Inflammatory macrophage (primary cell): ENCODE measurements at regions not wholly inside any gene's neighbourhood (a gene's known extent, or its start where the extent isn't known, plus 50 kb on each side); places are given as distances from the start of the nearest gene placed in this dataset.

Experiments used
- DNase-seq, 2 donors: peaks; one replicate each; pipeline ENCODE4 v3.0.0-alpha.2; 2020 to 2022

DNA sequence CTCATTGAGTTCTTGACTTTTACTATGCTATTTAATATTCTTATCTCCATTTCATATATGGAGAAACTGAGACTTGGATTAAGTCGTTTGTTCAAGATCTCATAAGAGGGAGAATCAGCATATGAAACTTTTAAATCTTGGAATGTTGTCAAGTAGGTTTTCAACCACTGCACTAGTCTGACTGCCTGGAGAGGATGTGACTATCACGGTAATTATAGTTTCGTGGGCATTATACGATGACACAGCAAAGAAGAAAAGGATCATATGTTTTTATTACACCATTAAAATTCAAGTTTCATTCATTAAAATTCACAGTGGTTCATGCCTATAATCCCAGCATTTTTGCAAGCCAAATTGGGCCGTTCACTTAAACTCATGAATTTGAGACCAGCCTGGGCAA, 555.2 kb downstream of the SLITRK1 start:
- DNase-seq = no peak

DNA sequence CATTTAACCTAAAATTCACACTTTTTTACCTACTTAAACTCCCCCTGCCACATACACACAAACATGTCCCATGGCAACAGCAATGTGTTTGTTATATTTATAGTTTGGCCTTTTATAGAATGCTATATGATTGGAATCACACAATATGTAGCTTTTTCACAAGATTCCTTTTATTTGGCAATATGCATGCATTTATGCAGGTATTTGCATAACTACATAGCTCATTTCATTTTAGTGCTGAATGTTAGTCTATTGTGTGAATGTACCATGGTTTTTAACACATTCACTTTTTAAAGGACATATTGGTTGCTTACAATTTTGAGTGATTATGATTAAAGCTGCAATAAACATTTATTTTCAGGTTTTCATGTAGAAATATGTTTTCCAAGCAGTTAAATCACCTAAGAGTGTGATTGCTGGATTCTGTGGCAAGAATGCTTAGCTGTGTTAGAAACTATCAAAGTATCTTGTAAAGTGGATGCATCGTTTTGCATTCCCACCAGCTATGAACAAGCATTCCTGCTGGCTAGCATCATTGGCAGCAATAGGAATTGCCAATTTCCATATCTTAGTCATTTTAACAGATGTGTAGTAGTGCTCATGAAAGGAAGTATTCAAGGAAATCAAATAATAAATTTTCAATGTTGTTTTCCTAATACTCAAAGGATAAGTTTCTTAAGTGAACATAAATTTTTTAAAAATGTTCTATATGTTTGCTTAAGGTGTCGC, 557.0 kb downstream of the SLITRK1 start:
- DNase-seq = no peak

DNA sequence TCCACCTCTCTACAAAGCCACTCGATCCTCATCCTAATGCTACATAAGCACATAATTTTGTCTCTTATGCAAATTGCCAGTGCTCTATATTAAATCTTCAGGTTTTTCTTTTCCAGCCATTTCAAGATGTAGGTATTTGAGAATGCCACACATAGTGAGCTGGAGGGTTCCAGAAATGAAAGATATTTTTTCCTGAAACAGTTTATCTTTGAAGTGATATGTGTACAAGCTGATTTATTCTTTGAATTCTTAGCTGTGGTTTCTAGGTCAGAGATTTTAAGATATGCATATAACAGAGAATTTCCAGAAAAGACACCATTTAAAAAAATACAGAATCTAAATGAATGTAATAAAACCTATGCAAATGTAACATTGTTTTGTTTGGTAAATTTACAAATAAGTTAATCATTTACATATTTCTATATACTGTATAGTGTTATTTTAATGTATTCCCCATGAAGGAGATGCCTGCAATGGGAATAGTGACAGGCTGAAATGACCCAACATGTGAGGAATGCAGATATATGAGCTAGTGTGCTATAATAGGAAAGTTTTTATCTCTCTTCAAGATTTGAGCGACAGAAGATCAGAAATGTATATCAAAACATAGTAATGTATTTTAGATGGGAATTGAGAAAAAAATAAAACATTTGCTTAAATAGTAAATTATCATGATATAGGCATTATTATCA, 570.2 kb downstream of the SLITRK1 start:
- DNase-seq = no peak

DNA sequence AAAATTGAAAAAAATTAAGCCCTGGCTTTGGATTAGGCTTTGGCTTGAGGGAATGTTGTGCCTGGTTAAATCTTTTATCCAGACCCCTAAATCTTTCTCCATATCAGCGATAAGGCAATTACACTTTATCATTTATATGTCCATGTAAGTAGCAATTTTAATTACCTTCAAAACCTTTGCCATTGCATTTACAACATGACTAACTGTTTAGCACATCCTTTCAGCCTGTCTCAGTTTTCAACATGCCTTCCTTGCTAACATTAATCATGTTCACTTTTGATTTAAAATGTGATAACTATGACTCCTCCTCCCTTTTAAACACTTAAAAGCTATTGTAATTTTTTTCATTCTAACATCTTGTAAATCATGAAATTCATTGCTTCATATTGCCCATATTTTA, 583.7 kb downstream of the SLITRK1 start:
- DNase-seq = no peak

DNA sequence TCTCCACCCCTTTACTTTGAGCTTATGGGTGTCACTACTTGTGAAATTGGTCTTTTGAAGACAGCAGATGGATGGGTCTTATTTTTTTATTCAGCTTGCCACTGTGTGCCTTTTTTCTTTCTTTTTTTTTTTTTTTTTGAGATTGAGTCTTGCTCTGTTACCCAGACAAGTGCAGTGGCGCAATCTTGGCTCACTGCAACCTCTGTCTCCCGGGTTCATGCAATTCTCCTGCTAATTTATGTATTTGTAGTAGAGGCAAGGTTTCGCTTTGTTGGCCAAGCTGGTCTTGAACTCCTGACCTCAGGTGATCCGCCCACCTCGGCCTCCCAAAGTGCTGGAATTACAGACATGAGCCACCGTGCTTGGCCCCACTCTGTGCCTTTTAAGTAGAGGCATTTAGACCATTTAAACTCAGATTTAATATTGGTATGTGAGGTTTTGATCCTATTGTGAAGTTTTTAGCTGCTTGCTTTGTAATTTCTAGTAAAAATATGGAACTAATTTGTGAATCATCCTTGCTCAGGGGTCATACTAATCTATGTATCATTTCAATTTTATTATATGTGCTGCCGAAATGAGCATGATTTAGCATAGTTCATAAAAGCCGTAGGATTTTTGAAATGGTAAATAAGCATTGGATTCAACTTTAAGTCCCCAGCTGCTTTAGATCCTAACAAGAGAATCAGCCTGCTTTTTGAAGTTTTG, 584.5 kb downstream of the SLITRK1 start:
- no peak for DNase-seq

DNA sequence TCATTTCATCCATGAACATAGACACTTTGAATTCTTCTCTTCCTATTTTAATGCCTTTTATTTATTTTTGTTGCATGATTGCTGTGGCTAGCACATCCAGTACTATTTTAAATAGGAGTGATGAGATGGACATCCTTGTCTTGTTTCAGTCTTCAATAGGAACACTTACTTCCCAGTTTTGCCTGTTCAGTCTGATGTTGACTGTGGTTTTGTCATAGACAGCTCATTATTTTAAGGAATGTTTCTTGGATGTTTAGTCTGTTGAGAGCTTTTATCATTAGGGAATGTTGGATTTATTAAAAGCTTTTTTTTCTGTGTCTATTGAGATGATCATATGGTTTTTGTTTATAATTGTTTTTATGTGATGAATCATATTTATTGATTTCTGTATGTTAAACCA, 586.6 kb downstream of the SLITRK1 start:
- no peak for DNase-seq

DNA sequence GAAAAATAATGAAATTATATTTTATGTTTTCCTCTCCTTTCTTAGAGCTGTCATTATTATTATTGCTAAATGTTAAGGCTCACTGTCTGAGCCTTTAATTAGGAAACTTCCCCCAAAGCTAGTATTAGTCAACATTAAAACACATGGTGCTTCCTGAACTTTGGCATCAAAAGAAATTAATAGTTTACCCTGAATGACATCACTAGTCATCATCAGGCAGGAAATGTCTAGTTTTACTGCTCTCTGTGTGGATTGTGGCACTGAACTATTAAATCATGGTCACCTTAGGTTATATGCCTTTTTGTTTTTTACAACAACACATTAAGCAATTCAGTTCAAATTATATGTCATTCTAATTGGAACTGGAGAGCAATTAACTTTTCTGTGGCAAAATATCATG, 595.5 kb downstream of the SLITRK1 start:
- DNase-seq = no peak

DNA sequence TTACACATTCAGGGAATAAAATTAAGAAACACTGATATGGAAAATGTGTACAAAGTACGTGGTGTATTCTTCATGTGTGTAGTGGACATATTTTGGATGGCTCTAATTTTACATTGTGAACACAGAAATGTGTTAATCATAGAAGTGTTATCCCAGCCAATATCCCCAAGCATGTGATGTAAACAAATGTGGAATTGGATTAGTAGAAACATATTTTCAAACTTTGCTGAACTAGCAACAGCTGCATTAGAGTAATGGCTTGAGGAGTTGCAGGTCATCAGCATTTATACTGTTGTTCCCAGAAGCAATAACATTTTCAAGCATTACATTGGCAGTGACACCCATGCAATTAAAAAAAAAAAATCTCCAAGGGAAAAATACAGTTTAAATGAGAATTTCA, 600.6 kb downstream of the SLITRK1 start:
- no peak for DNase-seq

DNA sequence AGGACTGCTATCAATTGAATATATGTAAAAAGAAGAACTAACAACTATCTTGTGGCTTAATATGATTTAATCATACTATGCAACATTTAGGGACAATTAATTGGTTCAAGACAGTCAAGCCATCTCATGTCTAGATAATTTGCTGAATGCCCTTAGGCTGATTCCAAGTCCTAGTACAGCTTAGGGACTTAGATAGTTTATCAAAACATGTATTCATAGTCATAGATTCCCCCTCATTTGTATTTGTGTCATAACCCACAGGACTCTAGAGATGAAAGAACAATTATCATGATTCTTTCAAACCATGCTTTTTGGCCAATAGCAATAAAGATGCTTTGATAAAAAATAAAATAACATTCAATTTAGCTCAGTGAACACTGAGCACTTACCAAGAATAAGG, 607.6 kb downstream of the SLITRK1 start:
- no peak for DNase-seq

DNA sequence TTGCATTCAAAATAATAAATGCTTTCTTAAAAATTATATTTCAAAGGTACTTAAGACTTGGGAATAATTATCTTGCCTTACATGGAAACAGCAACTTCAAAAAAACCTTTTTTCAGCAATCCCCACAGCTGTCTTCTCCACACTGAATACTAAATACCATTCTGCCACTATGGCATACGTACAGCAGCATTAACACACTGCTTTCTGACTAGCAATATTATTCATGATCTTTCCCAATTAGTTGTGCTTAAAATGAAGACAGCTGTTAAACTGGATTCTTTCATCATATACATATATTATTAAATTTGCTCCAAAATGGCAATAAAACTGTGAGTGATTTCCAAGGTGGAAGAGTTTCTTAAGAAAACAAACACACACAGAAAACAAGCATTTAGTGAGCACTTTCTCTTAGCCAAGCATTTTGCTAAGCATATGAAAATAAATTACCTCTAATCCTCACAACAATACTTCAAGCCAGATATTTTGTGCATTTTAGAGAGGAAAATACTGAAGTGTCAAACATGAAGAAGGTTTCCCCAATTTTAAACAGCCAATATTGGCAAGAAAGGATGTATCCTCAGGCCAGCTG, 609.5 kb downstream of the SLITRK1 start:
- DNase-seq = no peak

DNA sequence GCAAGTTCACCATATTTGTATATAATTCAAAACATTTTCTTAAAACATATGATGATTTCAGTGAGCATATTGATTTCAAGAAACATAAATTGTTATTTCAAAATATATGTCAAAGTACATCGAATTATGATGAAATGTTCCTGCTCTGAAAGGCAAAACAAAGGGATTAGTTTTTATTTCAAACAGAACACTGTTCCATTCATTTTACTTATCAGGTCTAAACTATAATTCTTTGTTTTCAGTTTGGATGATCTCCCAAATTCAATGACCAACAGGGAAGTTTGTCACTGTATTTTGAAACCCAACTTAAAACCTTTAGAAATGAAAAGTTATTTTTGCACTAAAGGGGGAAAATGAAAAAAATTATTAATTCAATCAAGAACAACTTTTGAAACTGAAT, 610.2 kb downstream of the SLITRK1 start:
- no peak for DNase-seq

DNA sequence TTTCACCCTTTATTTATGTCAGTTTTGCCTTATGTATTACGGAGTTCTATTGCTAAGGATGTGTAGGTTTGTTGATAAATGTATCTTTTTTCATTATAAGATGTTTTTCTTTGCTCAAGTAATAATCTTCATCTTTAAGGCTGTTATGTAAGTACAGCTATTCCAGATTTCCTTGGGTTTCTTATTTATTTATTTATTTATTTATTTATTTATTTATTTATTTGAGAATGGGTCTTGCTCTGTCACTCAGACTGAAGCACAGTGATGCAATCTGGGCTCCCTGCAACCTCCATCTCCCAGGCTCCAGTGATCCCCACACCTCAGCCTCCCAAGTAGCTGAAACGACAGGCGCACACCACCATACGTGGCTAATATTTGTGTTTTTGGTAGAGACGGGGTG, 617.0 kb downstream of the SLITRK1 start:
- DNase-seq = no peak

DNA sequence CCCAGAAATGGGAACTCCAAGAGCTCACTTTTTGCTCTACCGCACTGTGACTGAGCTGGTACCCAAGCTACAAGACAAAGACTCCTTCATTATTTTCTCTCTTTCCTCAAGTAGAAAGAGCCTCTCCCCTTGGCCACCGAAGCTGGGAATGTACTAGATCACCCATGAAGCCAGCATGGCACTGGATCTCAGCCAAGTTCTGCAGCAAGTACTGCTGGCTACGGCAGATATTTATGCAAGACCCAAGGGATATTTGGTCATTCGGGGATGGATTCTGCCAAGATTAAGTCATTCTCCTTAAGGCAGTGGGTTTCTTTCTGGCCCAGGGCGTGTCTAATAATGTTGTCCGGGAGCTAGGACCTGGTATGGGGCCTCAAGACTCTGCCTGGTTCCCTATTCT, 633.5 kb downstream of the SLITRK1 start:
- DNase-seq = no peak

DNA sequence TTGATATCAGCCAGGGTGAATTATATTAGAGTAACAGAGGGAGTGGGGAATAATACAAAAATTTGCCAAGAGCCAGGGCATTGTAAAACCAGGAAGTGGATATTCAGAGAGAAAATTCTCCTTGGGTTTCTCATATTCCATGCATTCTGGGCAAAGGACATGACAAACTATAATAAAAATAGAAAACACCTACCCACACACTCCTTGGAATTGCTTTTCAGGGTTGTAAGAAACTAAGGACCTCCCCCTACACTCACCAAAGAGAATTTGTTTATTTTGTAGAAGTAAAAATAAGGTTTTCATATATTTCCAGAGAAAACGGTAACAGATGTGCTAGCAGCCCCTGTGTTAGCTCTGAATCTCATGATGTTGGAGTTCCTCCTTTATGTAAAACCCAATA, 649.6 kb downstream of the SLITRK1 start:
- DNase-seq = no peak

DNA sequence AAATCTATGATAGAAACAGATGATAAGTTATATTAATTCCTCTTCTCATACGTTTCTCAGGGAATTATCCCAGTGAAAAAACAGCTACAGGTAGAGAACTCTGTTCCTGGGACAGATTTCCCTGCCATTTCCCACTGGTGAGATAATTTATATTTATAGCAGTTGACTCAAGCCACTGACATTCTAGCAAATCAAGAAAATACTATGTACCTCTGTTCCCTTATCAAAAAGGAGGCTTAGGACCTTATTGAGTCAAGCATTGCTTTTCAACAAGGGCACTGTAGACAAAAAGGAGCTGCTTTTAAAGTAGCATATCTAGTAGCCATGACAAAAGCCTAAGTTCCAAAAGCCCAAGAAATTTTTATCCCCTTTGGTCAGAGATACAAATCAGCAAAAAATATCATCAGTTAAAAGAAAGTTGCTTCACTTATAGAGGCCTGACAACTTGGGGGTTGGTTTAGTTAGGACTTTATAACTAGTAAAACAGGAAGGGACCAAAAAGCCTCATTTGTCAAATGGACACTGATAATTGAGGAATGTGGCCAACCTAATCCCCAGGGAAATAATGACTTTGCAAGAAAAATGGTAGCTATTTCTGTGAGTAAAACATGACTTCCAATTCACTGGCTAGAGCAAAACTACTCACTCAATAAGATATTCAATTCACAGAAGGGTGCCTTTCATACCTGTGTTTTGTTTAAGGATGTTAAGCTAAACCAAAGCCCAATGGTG, 652.5 kb downstream of the SLITRK1 start:
- no peak for DNase-seq

DNA sequence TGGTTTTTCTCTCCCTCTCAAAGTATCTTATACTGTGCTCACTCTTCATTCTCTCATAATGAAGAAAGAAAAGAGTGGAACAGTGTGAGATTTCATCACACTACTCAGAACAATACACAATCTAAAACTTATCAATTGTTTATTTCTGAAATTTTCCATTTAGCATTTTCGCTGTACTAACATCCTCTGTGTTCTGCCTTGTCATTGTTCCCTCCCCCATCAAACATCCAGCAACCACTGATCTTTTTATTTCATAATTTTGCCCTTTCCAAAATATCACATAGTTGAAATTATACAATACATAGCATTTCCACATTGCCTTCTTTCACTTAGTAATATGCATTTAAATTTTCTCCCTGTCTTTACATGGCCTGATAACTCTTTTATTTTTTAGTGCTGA, 658.7 kb downstream of the SLITRK1 start:
- no peak for DNase-seq

DNA sequence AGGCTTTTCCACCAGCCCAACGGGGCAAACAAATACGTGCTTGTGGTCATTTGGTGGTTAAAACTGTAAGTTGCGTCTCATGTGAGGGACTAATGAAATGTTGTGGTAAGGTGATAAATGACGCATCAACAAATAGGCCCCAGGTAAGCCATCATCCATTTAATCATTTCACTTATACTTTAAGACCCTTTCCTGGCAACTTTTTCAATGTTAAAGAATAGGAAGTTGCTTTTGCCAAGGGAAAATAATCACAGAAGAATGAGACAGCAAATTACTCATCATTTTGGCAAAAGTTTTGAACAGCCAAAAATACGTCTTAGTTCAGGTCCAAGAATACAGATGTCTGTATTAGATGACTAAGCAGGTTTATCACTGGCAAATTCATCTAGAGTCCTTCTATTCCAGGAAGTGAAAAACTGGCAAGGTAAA, 660.4 kb downstream of the SLITRK1 start:
- no peak for DNase-seq

DNA sequence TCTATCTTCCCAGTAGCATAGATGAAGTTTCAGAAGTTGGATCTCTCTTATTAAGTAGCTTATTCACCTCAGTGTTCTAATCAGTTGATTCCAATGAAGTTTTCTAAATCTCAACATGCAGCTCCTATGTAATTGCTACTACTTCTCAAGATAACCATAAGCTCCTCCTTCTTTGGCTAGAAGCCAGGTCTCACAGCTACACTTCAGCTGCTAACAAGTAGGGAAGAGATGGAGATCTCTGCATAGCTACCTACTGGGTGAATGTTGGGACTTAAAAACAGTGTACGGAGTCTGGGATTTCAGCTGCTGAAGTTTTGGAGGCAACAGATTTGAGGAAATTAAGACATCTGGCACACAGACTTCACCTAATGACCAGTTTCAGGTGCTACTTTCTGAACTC, 661.0 kb downstream of the SLITRK1 start:
- DNase-seq = no peak

DNA sequence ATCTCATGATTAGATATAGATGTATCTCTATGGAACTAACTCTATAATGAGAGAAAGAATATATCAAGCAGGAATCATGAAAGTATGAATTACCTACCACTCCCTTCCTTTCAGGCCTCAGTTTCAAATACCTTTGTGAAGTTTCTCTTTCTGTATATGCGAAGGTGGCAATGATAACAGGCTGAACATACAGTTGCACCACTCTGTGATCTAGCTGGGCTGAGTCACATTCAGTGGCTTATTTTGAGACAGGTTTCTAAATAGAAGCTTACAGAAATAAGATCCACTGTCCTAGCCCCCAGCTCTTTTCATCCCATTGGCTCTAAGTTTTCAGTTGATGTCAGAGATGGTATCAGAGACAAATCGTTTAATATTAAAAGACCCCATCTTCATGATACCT, 662.0 kb downstream of the SLITRK1 start:
- no peak for DNase-seq

DNA sequence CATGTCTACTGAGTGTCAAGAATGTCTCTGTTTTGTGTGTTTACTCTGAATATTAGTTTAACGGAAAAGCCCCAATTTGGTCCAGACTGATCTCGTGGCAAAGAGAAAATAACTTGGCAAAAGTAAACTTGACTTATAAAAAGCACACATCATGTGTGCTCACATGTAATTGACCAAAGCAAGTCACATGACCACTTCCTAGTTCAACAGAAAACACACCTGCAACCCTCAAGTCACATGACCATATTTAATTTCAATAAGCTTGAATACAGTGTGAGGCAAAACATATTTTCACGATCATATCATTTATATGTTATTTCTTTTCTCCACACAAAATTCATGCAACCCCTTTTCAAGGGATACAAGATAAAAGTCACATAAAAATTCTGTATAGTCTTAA, 662.4 kb downstream of the SLITRK1 start:
- DNase-seq = no peak

DNA sequence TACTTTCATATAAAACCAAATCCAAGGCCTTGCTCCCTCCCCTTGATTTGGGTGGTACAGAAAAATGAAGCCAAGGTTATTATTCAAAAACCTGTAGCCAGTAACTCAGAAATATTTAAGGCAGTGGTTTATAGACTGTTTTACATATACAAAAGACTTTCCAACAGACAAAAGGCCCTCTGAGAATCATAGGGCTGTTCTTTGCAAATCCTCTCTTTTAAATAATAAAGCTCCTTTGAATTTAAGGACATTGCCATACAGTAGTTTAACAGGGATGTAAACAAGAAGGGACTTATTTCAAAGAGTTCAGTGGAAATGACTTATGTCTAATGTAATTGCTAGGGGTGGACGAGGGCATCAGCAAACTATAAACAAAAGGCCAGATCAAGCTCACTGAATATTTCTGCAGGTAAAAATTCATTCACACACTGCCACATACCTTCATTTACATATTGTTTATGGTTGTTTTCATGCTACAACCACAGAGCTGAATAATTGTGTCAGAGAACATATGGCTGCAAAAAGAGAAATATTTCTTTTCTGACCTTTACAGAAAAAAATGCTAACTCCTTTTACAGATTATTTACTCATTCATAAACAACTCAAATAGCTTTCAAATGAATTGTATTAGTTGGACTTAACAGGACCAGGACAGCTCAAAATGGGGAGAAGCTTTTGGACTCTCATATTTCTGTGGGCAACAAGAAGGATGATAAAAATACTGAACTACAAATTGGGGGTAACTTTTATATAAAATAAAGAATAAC, 665.6 kb downstream of the SLITRK1 start:
- no peak for DNase-seq

DNA sequence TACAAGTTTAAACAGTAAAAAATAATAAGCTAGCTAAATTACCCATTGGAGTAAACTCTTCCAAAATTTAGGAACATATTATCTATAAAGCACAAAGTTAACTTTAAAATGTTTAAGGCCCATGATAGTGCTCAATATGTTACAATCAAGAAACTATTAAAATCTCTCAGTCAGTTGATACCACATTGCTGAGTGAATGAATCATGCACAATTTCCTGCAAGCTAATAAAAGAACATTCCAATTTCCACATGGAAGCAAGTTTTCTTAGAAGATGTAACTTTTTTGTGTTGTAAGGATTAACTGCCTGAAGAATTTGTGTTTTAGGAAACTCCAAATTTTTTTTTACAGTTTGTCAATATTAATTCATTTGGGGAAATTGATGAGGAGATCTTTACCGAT, 666.6 kb downstream of the SLITRK1 start:
- DNase-seq = no peak
